ENCODE measurements at regions not wholly inside any gene's neighbourhood (a gene's known extent, or its start where the extent isn't known, plus 50 kb on each side); places are given as distances from the start of the nearest gene placed in this dataset.

GRCh38 chr6:154916857-154917256 is 78.3 kb upstream of the TIAM2 start:
- H3K36me3 ChIP-seq (ENCODE audit: insufficient read depth, low read length) = no peaks in the 10 kb centered on the region
- intact Hi-C loops (cut with micrococcal nuclease; ENCODE audit: unreplicated experiment) = no loop called here
- peaks cover 8% of the 10 kb centered on the region for H3K4me1 ChIP-seq (ENCODE audit: insufficient read depth, low read length, poor library complexity, severe bottlenecking)
- TF ChIP-seq CTCF (conservative IDR thresholded peaks at IDR 0.05; ENCODE audit: low read length) (no peak), EZH2phosphoT487 (IDR thresholded peaks at IDR 0.05; ENCODE audit: borderline replicate concordance, low read depth, low read length) (no peak)
- CTCF ChIA-PET (ENCODE audit: unreplicated experiment) = no interaction called here
- no peak overlapping the region for H2AFZ ChIP-seq (ENCODE audit: low read length)
- BruUV-seq (replicated peaks) = no TSS peak
- H3K79me2 ChIP-seq (ENCODE audit: insufficient read depth, low read depth, low read length) = no peaks in the 10 kb centered on the region
- POLR2A ChIA-PET = interaction anchor here (0.7 to 1.5 kb wide), 3 partner anchors 12 to 356 kb away, joined by 3 to 8 read pairs (median 5); no protein-coding TSS in a partner anchor
- H3K9me2 ChIP-seq (ENCODE audit: insufficient read depth, low read length) = no peaks in the 10 kb centered on the region
- no peak for DNase-seq (ENCODE audit: low spot score)
- H3K27ac ChIP-seq (ENCODE audit: low read depth, low read length, poor library complexity, severe bottlenecking) = no peak overlapping the region
- H3K4me3 ChIP-seq (ENCODE audit: low read depth, low read length, poor library complexity, severe bottlenecking) = no peak overlapping the region
- no peaks in the 10 kb centered on the region for H4K20me1 ChIP-seq (ENCODE audit: insufficient read depth, low read length)
- H3K9me3 ChIP-seq (ENCODE audit: low read length) = no peaks in the 10 kb centered on the region
- H3K4me2 ChIP-seq (ENCODE audit: low read length) = no peak overlapping the region

GRCh38 chr6:154917941-154918340 is 77.2 kb upstream of the TIAM2 start:
- ChIA-PET CTCF (ENCODE audit: unreplicated experiment) (no interaction called here), POLR2A (no interaction called here)
- no peak for DNase-seq (ENCODE audit: low spot score)
- no peaks in the 10 kb centered on the region for H3K36me3 ChIP-seq (ENCODE audit: insufficient read depth, low read length)
- no peak overlapping the region for H3K27ac ChIP-seq (ENCODE audit: low read depth, low read length, poor library complexity, severe bottlenecking)
- H3K4me3 ChIP-seq (ENCODE audit: low read depth, low read length, poor library complexity, severe bottlenecking) = no peak overlapping the region
- H3K79me2 ChIP-seq (ENCODE audit: insufficient read depth, low read depth, low read length) = no peaks in the 10 kb centered on the region
- H2AFZ ChIP-seq (ENCODE audit: low read length) = no peak overlapping the region
- H3K4me1 ChIP-seq (ENCODE audit: insufficient read depth, low read length, poor library complexity, severe bottlenecking) = peaks cover 9% of the 10 kb centered on the region
- TF ChIP-seq CTCF (conservative IDR thresholded peaks at IDR 0.05; ENCODE audit: low read length) (no peak), EZH2phosphoT487 (IDR thresholded peaks at IDR 0.05; ENCODE audit: borderline replicate concordance, low read depth, low read length) (no peak)
- H3K9me3 ChIP-seq (ENCODE audit: low read length) = no peaks in the 10 kb centered on the region
- H3K4me2 ChIP-seq (ENCODE audit: low read length) = no peak overlapping the region
- BruUV-seq (replicated peaks) = no TSS peak
- H4K20me1 ChIP-seq (ENCODE audit: insufficient read depth, low read length) = no peaks in the 10 kb centered on the region
- H3K9me2 ChIP-seq (ENCODE audit: insufficient read depth, low read length) = no peaks in the 10 kb centered on the region
- intact Hi-C loops (cut with micrococcal nuclease; ENCODE audit: unreplicated experiment) = no loop called here

- DNase-seq (ENCODE audit: low spot score) = no peak
- BruUV-seq (replicated peaks) = no TSS peak
- POLR2A ChIA-PET = interaction anchor here (1.0 kb wide), 1 partner anchor 263 kb away, joined by 3 read pairs; no protein-coding TSS in a partner anchor
- H3K9me2 ChIP-seq (ENCODE audit: insufficient read depth, low read length) = no peaks in the 10 kb centered on the region
- no peak overlapping the region for H2AFZ ChIP-seq (ENCODE audit: low read length)
- no peak for TF ChIP-seq EZH2phosphoT487 (IDR thresholded peaks at IDR 0.05; ENCODE audit: borderline replicate concordance, low read depth, low read length)
- no peak for TF ChIP-seq CTCF (conservative IDR thresholded peaks at IDR 0.05; ENCODE audit: low read length)
- CTCF ChIA-PET (ENCODE audit: unreplicated experiment) = no interaction called here
- intact Hi-C loops (cut with micrococcal nuclease; ENCODE audit: unreplicated experiment) = no loop called here
- no peak overlapping the region for H3K4me3 ChIP-seq (ENCODE audit: low read depth, low read length, poor library complexity, severe bottlenecking)
- no peak overlapping the region for H3K27ac ChIP-seq (ENCODE audit: low read depth, low read length, poor library complexity, severe bottlenecking)
- H3K79me2 ChIP-seq (ENCODE audit: insufficient read depth, low read depth, low read length) = no peaks in the 10 kb centered on the region
- H3K4me1 ChIP-seq (ENCODE audit: insufficient read depth, low read length, poor library complexity, severe bottlenecking) = peaks cover 13% of the 10 kb centered on the region
- H3K4me2 ChIP-seq (ENCODE audit: low read length) = no peak overlapping the region
- no peaks in the 10 kb centered on the region for H4K20me1 ChIP-seq (ENCODE audit: insufficient read depth, low read length)
- H3K9me3 ChIP-seq (ENCODE audit: low read length) = no peaks in the 10 kb centered on the region
- H3K36me3 ChIP-seq (ENCODE audit: insufficient read depth, low read length) = no peaks in the 10 kb centered on the region
Measured at GRCh38 chr6:154919806-154920205, 75.3 kb upstream of the TIAM2 start.

Measured in OCI-LY7 (cell line).